Spleen (tissue), 11 donors: ENCODE measurements at regions not wholly inside any gene's neighbourhood (a gene's known extent, or its start where the extent isn't known, plus 50 kb on each side); places are given as distances from the start of the nearest gene placed in this dataset.

ENCODE experiments used
- DNase-seq: peaks from one replicate; pipeline ENCODE4 v3.0.0-alpha.2; 2020
- H3K27ac ChIP-seq, 8 donors: fragments of 200-600 bp; sonication (generic) in 7 of 8; 1 replicate in 4 of 8; 2 replicates in 4 of 8; pipeline versions ENCODE4 v1.5.0 to v1.8.0; 2016 to 2021; ENCODE audit warnings: inconsistent platforms in 4 of 8, mild to moderate bottlenecking in 4 of 8, moderate library complexity in 1 of 8
- H3K27me3 ChIP-seq, 7 donors: fragments of 200-600 bp; sonication (generic) in 6 of 7; replicated peaks in 1 of 7; 1 replicate in 4 of 7; 2 replicates in 3 of 7; pipeline versions ENCODE4 v1.5.0 to v1.8.0; 2016 to 2021; ENCODE audit warnings: inconsistent platforms in 3 of 7, mild to moderate bottlenecking in 1 of 7
- H3K36me3 ChIP-seq, 6 donors: fragments of 200-600 bp; sonication (generic) in 5 of 6; 1 replicate in 4 of 6; 2 replicates in 2 of 6; pipeline versions ENCODE4 v1.5.0 to v1.8.0; 2016 to 2021; ENCODE audit warnings: inconsistent platforms in 2 of 6
- H3K4me1 ChIP-seq, 6 donors: fragments of 200-600 bp; sonication (generic) in 5 of 6; 1 replicate in 3 of 6; 2 replicates in 3 of 6; pipeline versions ENCODE4 v1.5.0 to v1.8.0; 2016 to 2021; ENCODE audit warnings: inconsistent platforms in 3 of 6
- H3K4me3 ChIP-seq, 8 donors: fragments of 200-600 bp; sonication (generic) in 7 of 8; 1 replicate in 4 of 8; 2 replicates in 4 of 8; pipeline versions ENCODE4 v1.5.0 to v1.8.0; 2016 to 2021; ENCODE audit warnings: inconsistent platforms in 4 of 8, mild to moderate bottlenecking in 4 of 8, moderate library complexity in 2 of 8
- H3K9me3 ChIP-seq, 8 donors: fragments of 200-600 bp; sonication (generic) in 7 of 8; 1 replicate in 4 of 8; 2 replicates in 4 of 8; pipeline versions ENCODE4 v1.5.0 to v1.8.0; 2016 to 2021; ENCODE audit warnings: inconsistent platforms in 4 of 8
- POLR2A ChIP-seq, 3 donors: fragments of 450-650 bp; IDR thresholded peaks; one replicate each; pipeline ENCODE4 v1.5.1; 2017; ENCODE audit warnings: antibody characterized with exemption in 3 of 3, mild to moderate bottlenecking in 1 of 3
- POLR2AphosphoS5 ChIP-seq, 3 donors: sonication (generic); formaldehyde crosslinking; IDR thresholded peaks; one replicate each; pipeline ENCODE4 v1.5.1; 2017; ENCODE audit warnings: antibody characterized with exemption in 3 of 3
- WGBS, 5 donors: extraction: QIAGEN DNeasy Blood & Tissue Kit in 3 of 5; methylation state at CpG; one replicate each; pipeline versions ENCODE4 v1.1.5 to v1.1.7; 2013 to 2018; 5-methylcytosine and 5-hydroxymethylcytosine counted together
- intact Hi-C: fragments of 100-400 bp; cut with DNase I; formaldehyde crosslinking; loops from one replicate; pipeline ENCODE4 v1.15.0; 2023; ENCODE audit warnings: low total_unique reads
- TF ChIP-seq, protein P1 (sequence below), 11 experiments: fragments of 200-600 bp in 7 of 11; fragments of 450-650 bp in 4 of 11; sonication (generic) in 4 of 11; IDR thresholded peaks in 8 of 11; conservative IDR thresholded peaks in 3 of 11; 1 replicate in 7 of 11; 2 replicates in 4 of 11; pipeline versions ENCODE4 v1.4.0 to v1.8.0; 2016 to 2021; ENCODE audit warnings: antibody characterized with exemption in 11 of 11, inconsistent platforms in 4 of 11, mild to moderate bottlenecking in 1 of 11
- donor health status: healthy with polysubstance abuse.
- donor health status: DM: no; HTN: no; CAD: no; lungs with moderate emphysema.
- donor health status: DM: no; HTN: no; CAD: no.
- donor health status: Bipolar disorder and iron deficiency.
- donor health status: healthy.
- donor health status: DM: no; HTN: no; CAD: no.
- donor health status: DM: yes; HTN: yes; CAD: no.

DNA sequence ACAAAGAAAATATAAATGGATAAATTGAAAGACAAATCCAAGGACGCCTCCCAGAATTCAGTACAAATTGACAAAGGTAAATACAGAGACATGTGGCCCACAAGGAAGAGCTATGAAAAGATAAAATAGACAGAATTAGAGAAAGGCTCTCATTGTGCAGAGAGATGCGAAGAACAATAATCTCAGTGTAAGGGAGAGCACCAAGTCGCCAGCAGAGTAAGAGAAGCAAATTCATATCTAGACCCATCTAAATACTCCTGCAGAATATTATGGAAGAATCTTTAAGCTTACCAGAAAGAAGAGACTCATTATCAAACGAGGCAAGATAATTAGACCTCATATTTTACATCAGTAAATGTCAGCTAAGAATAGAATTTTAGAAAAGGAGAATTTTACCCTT lies 101.7 kb upstream of the ITGA1 start:
- H3K36me3 ChIP-seq, result no peaks in the 10 kb centered on the region
- no peak overlapping the region for H3K4me3 ChIP-seq
- peaks cover 0 to 14% (median 6%) of the 10 kb centered on the region in 6 donors for H3K4me1 ChIP-seq
- no peaks in the 10 kb centered on the region for H3K27me3 ChIP-seq
- 78 to 89% (median 84%) methylated on average over 4 of the region's 4 CpGs for WGBS, 5 donors
- DNase-seq, result no peak
- H3K9me3 ChIP-seq, result no peaks in the 10 kb centered on the region
- TF ChIP-seq, protein P1, sequence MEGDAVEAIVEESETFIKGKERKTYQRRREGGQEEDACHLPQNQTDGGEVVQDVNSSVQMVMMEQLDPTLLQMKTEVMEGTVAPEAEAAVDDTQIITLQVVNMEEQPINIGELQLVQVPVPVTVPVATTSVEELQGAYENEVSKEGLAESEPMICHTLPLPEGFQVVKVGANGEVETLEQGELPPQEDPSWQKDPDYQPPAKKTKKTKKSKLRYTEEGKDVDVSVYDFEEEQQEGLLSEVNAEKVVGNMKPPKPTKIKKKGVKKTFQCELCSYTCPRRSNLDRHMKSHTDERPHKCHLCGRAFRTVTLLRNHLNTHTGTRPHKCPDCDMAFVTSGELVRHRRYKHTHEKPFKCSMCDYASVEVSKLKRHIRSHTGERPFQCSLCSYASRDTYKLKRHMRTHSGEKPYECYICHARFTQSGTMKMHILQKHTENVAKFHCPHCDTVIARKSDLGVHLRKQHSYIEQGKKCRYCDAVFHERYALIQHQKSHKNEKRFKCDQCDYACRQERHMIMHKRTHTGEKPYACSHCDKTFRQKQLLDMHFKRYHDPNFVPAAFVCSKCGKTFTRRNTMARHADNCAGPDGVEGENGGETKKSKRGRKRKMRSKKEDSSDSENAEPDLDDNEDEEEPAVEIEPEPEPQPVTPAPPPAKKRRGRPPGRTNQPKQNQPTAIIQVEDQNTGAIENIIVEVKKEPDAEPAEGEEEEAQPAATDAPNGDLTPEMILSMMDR (IDR thresholded peaks at IDR 0.05 in 8 of 11, conservative IDR thresholded peaks at IDR 0.05 in 3 of 11), result no peak
- TF ChIP-seq POLR2AphosphoS5 (IDR thresholded peaks at IDR 0.05), result no peak
- TF ChIP-seq POLR2A (IDR thresholded peaks at IDR 0.05), result no peak
- H3K27ac ChIP-seq, result no peak overlapping the region
- intact Hi-C loops, result no loop called here

DNA sequence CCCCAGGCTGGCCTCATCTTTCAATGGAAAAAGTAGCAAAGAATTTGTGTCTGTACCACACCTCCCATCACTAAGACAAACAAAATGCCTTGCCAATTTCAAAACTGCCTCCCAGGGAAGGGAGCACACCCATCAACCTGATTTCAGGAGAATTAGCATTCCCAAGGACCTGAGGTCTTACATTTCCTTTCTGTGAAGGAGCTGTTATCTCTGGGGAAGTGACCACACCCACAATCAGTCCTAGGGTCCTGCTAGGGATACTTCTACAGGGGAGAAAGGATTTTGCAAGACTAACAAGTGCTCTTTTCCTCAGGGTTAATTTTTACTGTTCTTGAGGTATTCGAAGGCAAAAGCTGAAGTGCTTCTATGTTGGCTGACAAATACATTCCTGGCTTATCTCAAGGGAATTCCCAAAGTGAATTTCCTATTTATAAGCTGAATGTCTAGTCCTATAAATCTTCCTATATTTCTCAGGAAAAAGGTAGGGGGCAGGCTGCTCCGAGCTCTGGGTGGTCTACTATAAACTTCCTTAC lies 97.4 kb upstream of the ITGA1 start:
- Histone ChIP-seq H3K9me3 (no peaks in the 10 kb centered on the region), H3K4me1 (peaks cover 0 to 46% (median 23%) of the 10 kb centered on the region in 6 donors), H3K36me3 (no peaks in the 10 kb centered on the region), H3K27ac (peak overlapping the region; percentile 10 to 77 (median 62)), H3K4me3 (peak overlapping the region in 1 of 8 donors; percentile 1), H3K27me3 (no peaks in the 10 kb centered on the region)
- DNase-seq, result no peak
- 23 to 53% (median 41%) methylated on average over 2 of the region's 2 CpGs for WGBS, 5 donors
- intact Hi-C loops, result no loop called here
- TF ChIP-seq POLR2AphosphoS5 (IDR thresholded peaks at IDR 0.05), result no peak
- TF ChIP-seq, protein P1 (IDR thresholded peaks at IDR 0.05 in 8 of 11, conservative IDR thresholded peaks at IDR 0.05 in 3 of 11), result no peak

DNA sequence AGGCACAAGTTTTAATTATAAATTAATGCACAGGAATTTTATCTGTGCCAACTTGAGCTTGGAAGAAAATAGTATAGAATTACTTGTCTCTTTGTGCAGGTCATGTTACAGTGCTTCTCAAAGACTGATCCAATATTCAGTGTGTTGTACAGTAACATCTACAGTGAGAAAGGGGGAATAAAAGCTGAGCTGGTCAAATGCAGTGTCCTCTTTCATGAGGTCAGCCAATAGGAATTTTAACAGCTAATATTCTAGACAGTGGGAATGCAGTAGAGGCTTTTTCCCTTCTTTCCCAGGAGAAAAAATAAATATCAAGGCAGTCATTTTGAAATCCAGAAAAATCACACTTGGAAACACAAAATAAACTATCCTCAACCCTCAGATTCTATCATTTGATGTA lies 95.7 kb upstream of the ITGA1 start:
- Histone ChIP-seq H3K4me1 (peaks cover 0 to 46% (median 23%) of the 10 kb centered on the region in 6 donors), H3K9me3 (no peaks in the 10 kb centered on the region), H3K27ac (peak overlapping the region in 6 of 8 donors; percentile 22 to 77 (median 62)), H3K4me3 (peak overlapping the region in 1 of 8 donors; percentile 1), H3K27me3 (no peaks in the 10 kb centered on the region), H3K36me3 (no peaks in the 10 kb centered on the region)
- intact Hi-C loops, result no loop called here
- no peak for DNase-seq
- no peak for TF ChIP-seq POLR2AphosphoS5 (IDR thresholded peaks at IDR 0.05)
- TF ChIP-seq, protein P1 (IDR thresholded peaks at IDR 0.05 in 8 of 11, conservative IDR thresholded peaks at IDR 0.05 in 3 of 11), result no peak
- no peak for TF ChIP-seq POLR2A (IDR thresholded peaks at IDR 0.05)

DNA sequence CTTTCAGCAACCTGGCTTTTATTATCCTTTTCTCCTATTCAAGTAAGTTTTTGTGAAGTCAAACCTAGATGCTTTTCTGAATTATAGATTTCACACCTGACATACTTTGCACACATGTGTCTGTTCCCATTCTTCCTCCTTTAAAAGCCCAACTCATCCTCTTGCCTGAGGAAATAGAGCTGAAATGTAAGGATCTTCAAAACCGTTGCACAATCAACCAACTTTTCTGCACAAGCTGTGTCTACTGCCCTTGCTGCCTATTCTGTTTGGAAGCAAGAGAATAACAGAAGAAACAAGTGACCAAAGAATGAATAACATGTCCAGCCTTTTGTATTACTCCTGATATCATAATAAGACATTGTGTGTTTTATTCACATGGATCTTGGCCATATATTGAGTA lies 95.1 kb upstream of the ITGA1 start:
- DNase-seq, result no peak
- no peaks in the 10 kb centered on the region for H3K36me3 ChIP-seq
- peaks cover 0 to 46% (median 23%) of the 10 kb centered on the region in 6 donors for H3K4me1 ChIP-seq
- intact Hi-C loops, result no loop called here
- TF ChIP-seq POLR2A (IDR thresholded peaks at IDR 0.05) (no peak), POLR2AphosphoS5 (IDR thresholded peaks at IDR 0.05) (no peak)
- TF ChIP-seq, protein P1 (IDR thresholded peaks at IDR 0.05 in 8 of 11, conservative IDR thresholded peaks at IDR 0.05 in 3 of 11), result no peak
- no peaks in the 10 kb centered on the region for H3K9me3 ChIP-seq
- H3K27ac ChIP-seq, result peak overlapping the region in 6 of 8 donors; percentile 19 to 77 (median 52)
- 20 to 46% (median 29%) methylated on average over 1 of the region's 1 CpG for WGBS, 5 donors
- H3K27me3 ChIP-seq, result no peaks in the 10 kb centered on the region
- H3K4me3 ChIP-seq, result no peak overlapping the region
